T-helper 17 cell (primary cell): ENCODE measurements at regions not wholly inside any gene's neighbourhood (a gene's known extent, or its start where the extent isn't known, plus 50 kb on each side); places are given as distances from the start of the nearest gene placed in this dataset.
"Not testable (repeated sequence)": the region's sequence is repeated elsewhere in the genome, so short reads cannot be mapped to it uniquely, and the experiment has no call there.

Experiments used
- ATAC-seq: fragments of 150-1000 bp; cut with Tn5 transposase; 2 replicates; pipeline ENCODE4 v1.10.0; 2021; ENCODE audit warnings: mild to moderate bottlenecking, moderate library complexity
- DNase-seq, 3 donors: peaks; one replicate each; pipeline versions ENCODE4 v3.0.0 to v3.0.0-alpha.2; 2020 to 2021
- H3K9me3 ChIP-seq: one replicate; pipeline ENCODE4 v1.7.0; 2013; ENCODE audit warnings: low read length, mild to moderate bottlenecking; ENCODE audit not compliant: control insufficient read depth, poor library complexity, severe bottlenecking
- H3K27ac Mint-ChIP-seq: one replicate; pipeline ENCODE4 v1.8.0; 2022; ENCODE audit warnings: mild to moderate bottlenecking, moderate library complexity, mixed read lengths
- H3K27me3 Mint-ChIP-seq: one replicate; pipeline ENCODE4 v1.8.0; 2022; ENCODE audit warnings: mixed read lengths
- H3K36me3 Mint-ChIP-seq: one replicate; pipeline ENCODE4 v1.8.0; 2022; ENCODE audit warnings: low read depth, mixed read lengths
- H3K4me1 Mint-ChIP-seq: one replicate; pipeline ENCODE4 v1.8.0; 2022; ENCODE audit warnings: mild to moderate bottlenecking, mixed read lengths
- H3K4me3 Mint-ChIP-seq: one replicate; pipeline ENCODE4 v1.8.0; 2022; ENCODE audit warnings: mild to moderate bottlenecking, moderate library complexity, mixed read lengths

DNA sequence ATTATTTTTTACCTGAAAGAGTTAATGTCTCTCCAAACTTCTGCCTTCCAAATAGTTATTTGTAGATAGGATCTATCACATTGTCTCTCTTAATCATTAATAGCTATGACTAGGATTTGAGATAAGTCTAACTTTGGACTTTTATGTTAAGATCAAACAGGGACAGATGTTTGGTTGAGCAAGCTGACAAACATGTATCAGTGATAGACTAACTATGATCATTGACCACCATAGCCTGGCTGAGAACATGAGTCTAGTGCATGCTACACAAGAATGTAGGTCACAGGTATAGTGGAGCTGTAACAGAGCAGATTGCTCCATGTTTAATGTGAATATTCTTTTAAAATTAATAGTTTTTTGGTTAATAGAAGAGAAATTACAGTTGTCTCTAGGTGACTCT is 52.0 kb downstream of the SYT15B start:
- not testable (repeated sequence) for H3K27me3 Mint-ChIP-seq, H3K4me1 Mint-ChIP-seq, H3K4me3 Mint-ChIP-seq, DNase-seq, H3K9me3 ChIP-seq, H3K27ac Mint-ChIP-seq, H3K36me3 Mint-ChIP-seq, ATAC-seq

- not testable (repeated sequence) for H3K27ac Mint-ChIP-seq, H3K4me1 Mint-ChIP-seq, H3K36me3 Mint-ChIP-seq, H3K27me3 Mint-ChIP-seq, H3K4me3 Mint-ChIP-seq, ATAC-seq, DNase-seq, H3K9me3 ChIP-seq
Measured at GRCh38 chr10:47710443-47710842, 52.9 kb downstream of the SYT15B start.

DNA sequence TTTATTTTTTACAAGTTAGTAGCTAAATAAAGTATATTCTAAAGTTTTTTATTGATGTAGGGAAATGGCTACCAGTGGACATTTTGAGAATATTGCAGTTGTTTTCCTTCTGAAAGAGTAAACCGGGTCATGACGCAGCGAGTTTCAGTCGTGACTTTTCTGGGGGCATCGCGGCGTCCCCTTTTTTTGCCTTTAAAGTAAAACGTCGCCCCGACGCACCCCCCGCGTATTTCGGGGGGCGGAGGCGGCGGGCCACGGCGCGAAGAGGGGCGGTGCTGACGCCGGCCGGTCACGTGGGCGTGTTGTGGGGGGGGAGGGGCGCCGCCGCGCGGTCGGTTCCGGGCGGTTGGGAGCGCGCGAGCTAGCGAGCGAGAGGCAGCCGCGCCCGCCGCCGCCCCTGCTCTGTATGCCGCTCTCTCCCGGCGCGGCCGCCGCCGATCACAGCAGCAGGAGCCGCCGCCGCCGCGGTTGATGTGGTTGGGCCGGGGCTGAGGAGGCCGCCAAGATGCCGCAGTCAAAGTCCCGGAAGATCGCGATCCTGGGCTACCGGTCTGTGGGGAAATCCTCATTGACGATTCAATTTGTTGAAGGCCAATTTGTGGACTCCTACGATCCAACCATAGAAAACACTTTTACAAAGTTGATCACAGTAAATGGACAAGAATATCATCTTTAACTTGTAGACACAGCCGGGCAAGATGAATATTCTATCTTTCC is 57.5 kb downstream of the SYT15B start:
- H3K4me1 Mint-ChIP-seq, H3K27me3 Mint-ChIP-seq, H3K4me3 Mint-ChIP-seq, H3K9me3 ChIP-seq, H3K27ac Mint-ChIP-seq, H3K36me3 Mint-ChIP-seq: not testable (repeated sequence)
- ATAC-seq (peak; percentile 98), DNase-seq (peak; percentile 35 to 63 (median 39))

DNA sequence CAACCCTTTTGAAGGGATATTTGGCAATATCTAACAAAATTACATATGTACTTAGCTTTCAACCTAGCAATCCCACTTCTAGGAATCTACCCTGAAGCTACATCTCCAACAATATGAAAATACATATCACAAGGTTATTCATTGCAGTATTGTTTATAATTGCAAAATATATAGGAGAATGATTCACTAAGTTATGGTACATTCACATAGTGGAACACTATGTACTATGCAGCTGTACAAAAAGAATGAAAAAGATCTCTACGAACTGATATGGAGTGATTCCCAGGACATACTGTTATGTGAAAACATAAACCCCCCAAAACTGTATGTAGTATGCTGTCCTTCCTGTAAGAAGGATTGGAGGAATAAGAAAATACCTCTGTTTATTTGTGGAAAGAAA is 62.1 kb downstream of the SYT15B start:
- H3K4me3 Mint-ChIP-seq, DNase-seq, H3K4me1 Mint-ChIP-seq, ATAC-seq, H3K36me3 Mint-ChIP-seq, H3K27ac Mint-ChIP-seq, H3K9me3 ChIP-seq, H3K27me3 Mint-ChIP-seq: not testable (repeated sequence)

- H3K36me3 Mint-ChIP-seq, DNase-seq, H3K4me3 Mint-ChIP-seq, ATAC-seq, H3K27ac Mint-ChIP-seq, H3K4me1 Mint-ChIP-seq, H3K9me3 ChIP-seq, H3K27me3 Mint-ChIP-seq: not testable (repeated sequence)
Measured at GRCh38 chr10:47699854-47700253, 63.5 kb downstream of the SYT15B start.

- DNase-seq, H3K4me1 Mint-ChIP-seq, H3K36me3 Mint-ChIP-seq, H3K27ac Mint-ChIP-seq, H3K4me3 Mint-ChIP-seq, ATAC-seq, H3K27me3 Mint-ChIP-seq, H3K9me3 ChIP-seq: not testable (repeated sequence)
Measured at GRCh38 chr10:47696170-47696569, 67.2 kb downstream of the SYT15B start.

DNA sequence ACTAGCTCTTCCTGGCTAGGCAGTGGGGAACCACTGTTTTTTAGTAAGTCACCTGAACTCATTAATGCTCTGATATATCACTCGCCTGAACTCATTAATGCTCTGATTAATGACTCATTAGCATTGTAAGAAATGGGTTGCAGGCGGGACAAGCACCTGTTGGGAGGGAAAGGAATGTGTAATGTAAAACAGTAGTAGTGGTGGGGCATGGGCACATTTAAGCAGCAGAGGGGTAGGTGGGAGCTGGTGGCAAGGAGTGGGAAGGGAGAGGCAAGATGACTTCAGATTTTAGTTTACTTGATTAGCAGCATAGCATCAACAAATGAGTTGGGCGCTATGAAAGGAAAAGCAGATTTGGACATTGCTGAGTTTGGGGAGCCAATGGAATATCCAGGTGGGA is 68.2 kb downstream of the SYT15B start:
- not testable (repeated sequence) for H3K9me3 ChIP-seq, H3K27ac Mint-ChIP-seq, H3K4me3 Mint-ChIP-seq, H3K36me3 Mint-ChIP-seq, DNase-seq, H3K4me1 Mint-ChIP-seq, ATAC-seq, H3K27me3 Mint-ChIP-seq

GRCh38 chr10:47690304-47690703 is 73.1 kb downstream of the SYT15B start:
- not testable (repeated sequence) for H3K27ac Mint-ChIP-seq, H3K9me3 ChIP-seq, ATAC-seq, H3K4me3 Mint-ChIP-seq, H3K36me3 Mint-ChIP-seq, DNase-seq, H3K27me3 Mint-ChIP-seq, H3K4me1 Mint-ChIP-seq

DNA sequence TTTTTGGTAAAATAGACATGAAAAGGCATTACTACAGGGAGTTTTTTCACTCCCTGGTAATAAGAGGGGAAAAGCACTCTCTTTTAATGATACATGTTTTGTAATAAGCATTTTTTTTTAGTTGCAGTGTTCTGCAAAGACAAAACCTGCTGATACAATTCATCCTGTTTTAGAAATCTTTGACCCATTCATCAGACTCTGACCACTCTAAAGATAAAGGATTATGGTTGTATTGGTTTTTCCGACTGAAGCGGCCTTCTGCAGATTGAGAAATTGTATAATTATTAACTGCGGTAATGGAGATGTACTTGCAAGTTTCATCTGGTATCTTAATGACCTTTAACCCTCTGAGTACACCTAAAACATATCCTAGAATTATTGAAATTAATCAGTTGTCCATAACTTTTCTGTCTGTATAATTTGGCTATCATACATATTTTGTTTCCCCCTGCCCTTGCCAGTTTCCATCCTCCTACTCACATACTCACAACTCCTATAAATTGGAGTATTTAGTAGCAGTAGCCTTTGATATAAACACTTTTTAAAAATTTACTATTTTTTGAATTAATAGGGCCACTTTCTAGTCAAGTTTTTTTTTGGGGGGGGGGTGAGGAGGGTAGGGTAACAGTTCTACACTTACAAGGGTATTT is 79.4 kb downstream of the SYT15B start:
- not testable (repeated sequence) for DNase-seq, H3K27me3 Mint-ChIP-seq, H3K4me3 Mint-ChIP-seq, H3K36me3 Mint-ChIP-seq, H3K4me1 Mint-ChIP-seq, H3K9me3 ChIP-seq, ATAC-seq, H3K27ac Mint-ChIP-seq

DNA sequence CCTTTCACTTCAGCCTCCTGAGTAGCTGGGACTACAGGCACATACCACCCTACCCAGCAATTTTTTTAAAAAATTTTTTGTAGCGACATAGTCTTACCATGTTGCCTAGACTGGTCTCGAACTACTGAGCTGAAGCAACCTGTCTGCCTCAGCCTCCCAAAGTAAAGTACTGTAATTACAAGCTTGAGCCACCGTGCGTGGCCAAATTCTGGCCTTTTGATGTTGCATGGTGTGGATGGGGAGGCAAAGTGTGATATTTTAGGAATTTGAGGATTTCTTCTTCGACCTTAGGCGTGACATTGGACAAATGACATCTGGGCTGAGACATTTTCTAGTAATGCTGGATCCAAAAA is 81.8 kb downstream of the SYT15B start:
- not testable (repeated sequence) for H3K36me3 Mint-ChIP-seq, DNase-seq, H3K4me1 Mint-ChIP-seq, H3K27ac Mint-ChIP-seq, ATAC-seq, H3K4me3 Mint-ChIP-seq, H3K9me3 ChIP-seq, H3K27me3 Mint-ChIP-seq

DNA sequence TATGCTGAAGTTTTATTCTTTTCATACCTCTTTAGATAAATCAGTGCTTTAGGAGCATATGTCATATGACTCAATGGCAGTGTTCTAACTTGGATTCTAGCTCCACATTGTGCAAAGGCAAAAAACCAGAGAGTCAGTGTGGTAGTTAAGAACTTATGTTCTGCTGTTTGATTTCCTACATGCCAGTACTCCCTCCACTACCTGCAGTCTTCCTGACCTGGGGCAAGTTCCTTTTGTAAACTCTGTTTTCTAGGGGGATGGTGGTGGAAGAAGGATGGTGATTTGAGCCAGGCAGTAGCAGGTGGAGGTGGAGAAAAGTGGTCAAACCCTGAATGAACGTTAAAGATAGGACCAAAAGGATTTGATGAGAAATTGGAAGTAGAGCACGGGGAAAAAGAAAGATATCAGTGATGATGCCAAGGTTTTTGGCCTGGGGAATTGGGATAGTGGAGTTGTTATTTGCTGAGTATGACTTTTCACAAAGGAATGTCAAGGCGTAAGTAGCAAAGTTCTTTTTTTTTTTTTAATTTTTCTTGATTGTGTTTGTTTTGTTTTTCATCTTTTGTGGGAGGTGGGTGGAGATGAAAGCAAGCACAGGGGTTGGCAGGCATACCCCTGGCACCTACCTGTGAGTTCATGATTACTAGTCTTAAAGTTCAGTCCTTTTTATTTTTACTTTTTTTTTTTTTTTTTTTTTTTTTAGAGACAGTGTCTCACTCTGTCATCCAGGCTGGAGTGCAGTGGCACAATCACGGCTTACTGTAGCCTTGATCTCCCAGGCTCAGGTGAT is 82.3 kb downstream of the SYT15B start:
- H3K9me3 ChIP-seq, H3K27ac Mint-ChIP-seq, DNase-seq, H3K4me3 Mint-ChIP-seq, H3K27me3 Mint-ChIP-seq, H3K4me1 Mint-ChIP-seq, ATAC-seq, H3K36me3 Mint-ChIP-seq: not testable (repeated sequence)

DNA sequence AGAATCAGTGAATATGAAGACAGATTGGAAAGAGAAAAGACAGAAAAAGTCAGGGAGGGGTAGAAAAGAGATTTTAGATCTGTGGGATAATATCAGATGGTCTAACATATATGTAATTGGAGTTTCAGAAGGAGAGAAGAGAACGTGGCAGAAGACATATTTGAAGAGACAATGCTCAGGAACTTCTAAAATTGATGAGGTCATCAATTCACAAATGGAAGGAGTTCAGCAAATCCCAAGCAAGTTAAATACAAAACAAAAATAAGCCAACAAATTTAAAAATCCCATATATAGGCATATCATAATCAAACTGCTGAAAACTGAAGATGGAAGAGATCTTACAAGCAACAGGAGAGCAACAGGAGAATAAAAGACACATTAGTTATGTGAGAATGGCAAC is 87.3 kb downstream of the SYT15B start:
- not testable (repeated sequence) for H3K27ac Mint-ChIP-seq, H3K27me3 Mint-ChIP-seq, H3K4me3 Mint-ChIP-seq, H3K36me3 Mint-ChIP-seq, ATAC-seq, H3K9me3 ChIP-seq, DNase-seq, H3K4me1 Mint-ChIP-seq

GRCh38 chr10:47675577-47675976 is 87.8 kb downstream of the SYT15B start:
- H3K36me3 Mint-ChIP-seq, H3K4me3 Mint-ChIP-seq, H3K9me3 ChIP-seq, H3K27me3 Mint-ChIP-seq, ATAC-seq, H3K4me1 Mint-ChIP-seq, H3K27ac Mint-ChIP-seq, DNase-seq: not testable (repeated sequence)
